ENCODE measurements at regions not wholly inside any gene's neighbourhood (a gene's known extent, or its start where the extent isn't known, plus 50 kb on each side); places are given as distances from the start of the nearest gene placed in this dataset.

GRCh38 chr2:173432049-173432754 lies 77.5 kb downstream of the CDCA7 start:
- TF ChIP-seq POLR2A (IDR thresholded peaks at IDR 0.05) (no peak), CTCF (IDR thresholded peaks at IDR 0.05) (no peak)
